HepG2 (cell line): ENCODE measurements at regions not wholly inside any gene's neighbourhood (a gene's known extent, or its start where the extent isn't known, plus 50 kb on each side); places are given as distances from the start of the nearest gene placed in this dataset.

Source experiments
- ATAC-seq: fragments of 200-7000 bp; cut with Tn5 transposase; 3 replicates; pipeline ENCODE4 v1.9.1; 2020; ENCODE audit warnings: mild to moderate bottlenecking, moderate library complexity
- BruUV-seq: library from RNA; stranded (reverse); fragments of 400-500 nt; replicated peaks from 2 replicates; lab custom pipeline; 2021; lab: Mats Ljungman, UMichigan
- CTCF ChIA-PET: fragments of 300-600 bp; formaldehyde crosslinking; extraction: SDS; loops from one replicate; lab custom pipeline; 2021; ENCODE audit warnings: low total read pairs, inconsistent platforms, low intra/inter-chr PET ratio; lab: Yijun Ruan, JAX
- POLR2A ChIA-PET: fragments of 350-600 bp; sonication (Branson Sonifier 250); formaldehyde crosslinking; loops from one replicate; lab custom pipeline; 2020; ENCODE audit warnings: antibody characterized with exemption, inconsistent platforms; lab: Yijun Ruan, JAX
- DNase-seq: peaks from one replicate; pipeline ENCODE4 v3.0.0-alpha.2; 2015; ENCODE audit warnings: low spot score
- FAIRE-seq: peaks from 3 replicates; lab custom pipeline; 2011; peaks lifted over from hg19 to GRCh38; lab: Jason Lieb, UNC
- H2AFZ ChIP-seq: one replicate; pipeline ENCODE4 v1.6.1; 2011; ENCODE audit warnings: low read length, inconsistent platforms
- H3K27ac ChIP-seq: fragments of 300-600 bp; 3 replicates; pipeline ENCODE4 v1.8.0; 2011; ENCODE audit warnings: mixed run types, mild to moderate bottlenecking, mixed read lengths, low read length, inconsistent platforms; ENCODE audit not compliant: insufficient read depth; ENCODE audit errors: extremely low read length
- H3K27me3 ChIP-seq, 2 experiments: fragments of 200-600 bp in 1 of 2; 2 replicates in 1 of 2; 3 replicates in 1 of 2; pipeline versions ENCODE4 v1.6.0 to v1.8.0; 2011; ENCODE audit warnings: low read length in 2 of 2, mild to moderate bottlenecking in 2 of 2, moderate library complexity in 2 of 2, inconsistent platforms in 1 of 2; ENCODE audit not compliant: insufficient read depth in 2 of 2, control insufficient read depth in 1 of 2
- H3K36me3 ChIP-seq, 2 experiments: fragments of 200-600 bp in 1 of 2; replicated peaks in 1 of 2; 2 replicates in 1 of 2; 3 replicates in 1 of 2; pipeline versions ENCODE4 v1.5.1 to v1.8.0; 2011; ENCODE audit warnings: low read length in 2 of 2, inconsistent platforms in 1 of 2; ENCODE audit not compliant: insufficient read depth in 2 of 2, control insufficient read depth in 1 of 2
- H3K4me1 ChIP-seq: 2 replicates; pipeline ENCODE4 v1.5.1; 2012; ENCODE audit warnings: low read length, inconsistent platforms; ENCODE audit not compliant: insufficient read depth
- H3K4me2 ChIP-seq: 2 replicates; pipeline ENCODE4 v1.6.0; 2011; ENCODE audit warnings: low read depth, low read length, inconsistent platforms
- H3K4me3 ChIP-seq, 3 experiments: fragments of 200-600 bp in 1 of 3; sonication (generic), shearing (Covaris generic) in 1 of 3; replicated peaks in 1 of 3; 2 replicates each; pipeline ENCODE4 v1.5.1; 2011 to 2016; ENCODE audit warnings: low read length in 3 of 3, inconsistent platforms in 2 of 3, low read depth in 2 of 3, mild to moderate bottlenecking in 2 of 3, control low read depth in 1 of 3, mixed read lengths in 1 of 3; ENCODE audit not compliant: insufficient read depth in 1 of 3
- H3K79me2 ChIP-seq: one replicate; pipeline ENCODE4 v1.6.1; 2011; ENCODE audit warnings: low read length, inconsistent platforms; ENCODE audit not compliant: insufficient read depth
- H3K9ac ChIP-seq: 2 replicates; pipeline ENCODE4 v1.6.0; 2011; ENCODE audit warnings: mild to moderate bottlenecking, low read depth, low read length, inconsistent platforms; ENCODE audit not compliant: insufficient read depth
- H3K9me3 ChIP-seq: 2 replicates; pipeline ENCODE4 v1.5.1; 2012; ENCODE audit warnings: mild to moderate bottlenecking, low read length
- H4K20me1 ChIP-seq: 2 replicates; pipeline ENCODE4 v1.6.0; 2011; ENCODE audit warnings: inconsistent platforms, mild to moderate bottlenecking, low read length, moderate library complexity; ENCODE audit not compliant: insufficient read depth
- ASH2L ChIP-seq: fragments of 300-600, 200-600 bp; sonication (generic); IDR thresholded peaks from 2 replicates; pipeline ENCODE4 v1.7.0; 2017; ENCODE audit warnings: low read depth, mild to moderate bottlenecking, moderate library complexity, mixed read lengths, low read length; ENCODE audit not compliant: insufficient read length
- IRF2 ChIP-seq: IDR thresholded peaks from 2 replicates; pipeline ENCODE4 v1.6.1; 2018; ENCODE audit warnings: missing genetic modification reagents, missing compliant biosample characterization
- NFKB2 ChIP-seq: sonication (generic); formaldehyde crosslinking; IDR thresholded peaks from 2 replicates; pipeline ENCODE4 v1.4.0; 2020; ENCODE audit warnings: missing genetic modification reagents, borderline replicate concordance
- PITX1 ChIP-seq: sonication (generic); formaldehyde crosslinking; IDR thresholded peaks from 2 replicates; pipeline ENCODE4 v1.5.1; 2020; ENCODE audit warnings: mild to moderate bottlenecking, missing genetic modification reagents
- SALL1 ChIP-seq: sonication (generic); formaldehyde crosslinking; IDR thresholded peaks from 2 replicates; pipeline ENCODE4 v1.8.0; 2022; ENCODE audit warnings: mild to moderate bottlenecking, missing genetic modification reagents
- ZNF318 ChIP-seq: sonication (generic); formaldehyde crosslinking; IDR thresholded peaks from 2 replicates; pipeline ENCODE4 v1.4.0; 2020; ENCODE audit warnings: mild to moderate bottlenecking, missing genetic modification reagents
- ZNF652 ChIP-seq: IDR thresholded peaks from 2 replicates; pipeline ENCODE4 v1.6.1; 2016; ENCODE audit warnings: low read depth, borderline replicate concordance
- ZNF776 ChIP-seq: sonication (generic); formaldehyde crosslinking; IDR thresholded peaks from 2 replicates; pipeline ENCODE4 v1.4.0; 2020; ENCODE audit warnings: mild to moderate bottlenecking, missing genetic modification reagents
- WGBS: methylation state at CpG from one replicate; pipeline ENCODE4 v1.1.6; 2017; ENCODE audit warnings: low lambda C conversion rate; 5-methylcytosine and 5-hydroxymethylcytosine counted together
- in situ Hi-C: cut with HindIII; loops from 2 replicates; pipeline ENCODE4 v1.10.0; 2017; ENCODE audit warnings: low pct_unique_long_range_greater_than_20kb; ENCODE audit not compliant: extremely low pct_ligation_motif_present
- intact Hi-C: fragments of 100-400 bp; cut with micrococcal nuclease; formaldehyde crosslinking; loops from one replicate; pipeline ENCODE4 v1.10.0; 2022; ENCODE audit not compliant: unreplicated experiment
- TF ChIP-seq, protein P1 (sequence below): IDR thresholded peaks from 2 replicates; pipeline ENCODE4 v1.6.1; 2016; ENCODE audit warnings: mild to moderate bottlenecking
- TF ChIP-seq, protein P2 (sequence below): sonication (generic); formaldehyde crosslinking; IDR thresholded peaks from 2 replicates; pipeline ENCODE4 v1.4.0; 2020; ENCODE audit warnings: mild to moderate bottlenecking, missing genetic modification reagents, borderline replicate concordance

- H3K9ac ChIP-seq, result no peak overlapping the region
- intact Hi-C loops (no loop called here), in situ Hi-C loops (no loop called here)
- WGBS, result 0% methylated on average over 3 of the region's 5 CpGs
- CTCF ChIA-PET, result no interaction called here
- no peaks in the 10 kb centered on the region for H3K36me3 ChIP-seq
- H3K27ac ChIP-seq, result no peak overlapping the region
- no peak overlapping the region for H2AFZ ChIP-seq
- POLR2A ChIA-PET, result no interaction called here
- no peaks in the 10 kb centered on the region for H3K9me3 ChIP-seq
- no peaks in the 10 kb centered on the region for H4K20me1 ChIP-seq
- no peaks in the 10 kb centered on the region for H3K27me3 ChIP-seq
- BruUV-seq, result no TSS peak
- ATAC-seq, result peak; percentile 88
- peaks cover 29% of the 10 kb centered on the region for H3K4me1 ChIP-seq
- DNase-seq, result peak; percentile 87
- H3K4me3 ChIP-seq, result no peak overlapping the region
- FAIRE-seq, result peak; percentile 56
- H3K4me2 ChIP-seq, result peak overlapping the region; percentile 52
- H3K79me2 ChIP-seq, result no peaks in the 10 kb centered on the region
- no peak for TF ChIP-seq IRF2 (CRISPR knock-in tag)
- TF ChIP-seq, protein P1, sequence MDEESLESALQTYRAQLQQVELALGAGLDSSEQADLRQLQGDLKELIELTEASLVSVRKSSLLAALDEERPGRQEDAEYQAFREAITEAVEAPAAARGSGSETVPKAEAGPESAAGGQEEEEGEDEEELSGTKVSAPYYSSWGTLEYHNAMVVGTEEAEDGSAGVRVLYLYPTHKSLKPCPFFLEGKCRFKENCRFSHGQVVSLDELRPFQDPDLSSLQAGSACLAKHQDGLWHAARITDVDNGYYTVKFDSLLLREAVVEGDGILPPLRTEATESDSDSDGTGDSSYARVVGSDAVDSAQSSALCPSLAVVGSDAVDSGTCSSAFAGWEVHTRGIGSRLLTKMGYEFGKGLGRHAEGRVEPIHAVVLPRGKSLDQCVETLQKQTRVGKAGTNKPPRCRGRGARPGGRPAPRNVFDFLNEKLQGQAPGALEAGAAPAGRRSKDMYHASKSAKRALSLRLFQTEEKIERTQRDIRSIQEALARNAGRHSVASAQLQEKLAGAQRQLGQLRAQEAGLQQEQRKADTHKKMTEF (CRISPR knock-in tag), result peak; percentile 52; the same call in 1 of the 2 replicates
- no peak for TF ChIP-seq NFKB2 (CRISPR knock-in tag)
- TF ChIP-seq, protein P2, sequence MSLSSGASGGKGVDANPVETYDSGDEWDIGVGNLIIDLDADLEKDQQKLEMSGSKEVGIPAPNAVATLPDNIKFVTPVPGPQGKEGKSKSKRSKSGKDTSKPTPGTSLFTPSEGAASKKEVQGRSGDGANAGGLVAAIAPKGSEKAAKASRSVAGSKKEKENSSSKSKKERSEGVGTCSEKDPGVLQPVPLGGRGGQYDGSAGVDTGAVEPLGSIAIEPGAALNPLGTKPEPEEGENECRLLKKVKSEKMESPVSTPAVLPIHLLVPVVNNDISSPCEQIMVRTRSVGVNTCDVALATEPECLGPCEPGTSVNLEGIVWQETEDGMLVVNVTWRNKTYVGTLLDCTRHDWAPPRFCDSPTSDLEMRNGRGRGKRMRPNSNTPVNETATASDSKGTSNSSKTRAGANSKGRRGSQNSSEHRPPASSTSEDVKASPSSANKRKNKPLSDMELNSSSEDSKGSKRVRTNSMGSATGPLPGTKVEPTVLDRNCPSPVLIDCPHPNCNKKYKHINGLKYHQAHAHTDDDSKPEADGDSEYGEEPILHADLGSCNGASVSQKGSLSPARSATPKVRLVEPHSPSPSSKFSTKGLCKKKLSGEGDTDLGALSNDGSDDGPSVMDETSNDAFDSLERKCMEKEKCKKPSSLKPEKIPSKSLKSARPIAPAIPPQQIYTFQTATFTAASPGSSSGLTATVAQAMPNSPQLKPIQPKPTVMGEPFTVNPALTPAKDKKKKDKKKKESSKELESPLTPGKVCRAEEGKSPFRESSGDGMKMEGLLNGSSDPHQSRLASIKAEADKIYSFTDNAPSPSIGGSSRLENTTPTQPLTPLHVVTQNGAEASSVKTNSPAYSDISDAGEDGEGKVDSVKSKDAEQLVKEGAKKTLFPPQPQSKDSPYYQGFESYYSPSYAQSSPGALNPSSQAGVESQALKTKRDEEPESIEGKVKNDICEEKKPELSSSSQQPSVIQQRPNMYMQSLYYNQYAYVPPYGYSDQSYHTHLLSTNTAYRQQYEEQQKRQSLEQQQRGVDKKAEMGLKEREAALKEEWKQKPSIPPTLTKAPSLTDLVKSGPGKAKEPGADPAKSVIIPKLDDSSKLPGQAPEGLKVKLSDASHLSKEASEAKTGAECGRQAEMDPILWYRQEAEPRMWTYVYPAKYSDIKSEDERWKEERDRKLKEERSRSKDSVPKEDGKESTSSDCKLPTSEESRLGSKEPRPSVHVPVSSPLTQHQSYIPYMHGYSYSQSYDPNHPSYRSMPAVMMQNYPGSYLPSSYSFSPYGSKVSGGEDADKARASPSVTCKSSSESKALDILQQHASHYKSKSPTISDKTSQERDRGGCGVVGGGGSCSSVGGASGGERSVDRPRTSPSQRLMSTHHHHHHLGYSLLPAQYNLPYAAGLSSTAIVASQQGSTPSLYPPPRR (CRISPR knock-in tag), result peak; percentile 88
- TF ChIP-seq ZNF318 (CRISPR knock-in tag), result no peak
- no peak for TF ChIP-seq ZNF652 (CRISPR knock-in tag)
- TF ChIP-seq ASH2L, result peak; percentile 34
- peak; percentile 77 for TF ChIP-seq SALL1 (CRISPR knock-in tag)
- 0 out of 2 replicates have a peak, but pooled peaks have one; percentile 27 for TF ChIP-seq PITX1 (CRISPR knock-in tag)
- no peak for TF ChIP-seq ZNF776 (CRISPR knock-in tag)
Observed at GRCh38 chr7:26001662-26002244, 150.2 kb upstream of the NFE2L3 start.
